ENCODE measurements at regions not wholly inside any gene's neighbourhood (a gene's known extent, or its start where the extent isn't known, plus 50 kb on each side); places are given as distances from the start of the nearest gene placed in this dataset.

DNA sequence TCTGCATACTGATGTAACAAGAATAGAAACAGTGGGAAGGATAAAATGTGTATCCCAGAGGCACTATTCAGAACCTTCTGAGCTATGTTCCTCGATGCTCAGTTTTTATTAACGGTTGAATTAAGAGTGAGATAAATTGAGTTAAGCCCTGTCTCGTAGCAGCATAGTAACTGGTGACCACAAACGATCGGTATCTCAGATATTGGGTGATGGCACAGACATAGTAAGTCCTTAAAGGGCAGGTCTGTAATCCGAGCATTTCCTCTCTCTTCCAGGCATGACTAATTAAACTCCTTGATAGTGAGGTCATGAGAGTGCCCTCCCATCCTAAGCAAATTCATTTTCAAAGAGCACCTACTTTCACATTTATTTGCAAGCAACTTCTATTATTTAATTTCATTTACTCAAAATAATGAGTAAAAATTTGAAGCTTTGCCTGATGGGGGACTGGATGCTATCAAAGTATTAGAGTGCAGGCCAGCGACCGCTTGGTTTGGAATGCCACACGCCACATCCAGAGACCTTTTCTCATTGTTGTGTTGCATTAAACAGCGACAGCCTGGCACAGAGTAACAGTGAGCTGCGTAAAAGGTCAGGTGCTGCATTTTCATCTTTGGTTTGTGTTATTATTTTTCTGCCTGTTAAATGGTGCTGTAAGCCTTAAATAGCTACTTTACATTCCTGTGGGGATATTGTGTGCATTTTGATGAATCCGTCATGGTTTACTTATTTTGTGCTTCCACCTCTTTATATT lies 101.9 kb downstream of the PCDH7 start:
- TF ChIP-seq CTCF (conservative IDR thresholded peaks at IDR 0.05; ENCODE audit: low read length) (no peak), EZH2phosphoT487 (IDR thresholded peaks at IDR 0.05; ENCODE audit: borderline replicate concordance, low read depth, low read length) (no peak)
